ENCODE measurements at regions not wholly inside any gene's neighbourhood (a gene's known extent, or its start where the extent isn't known, plus 50 kb on each side); places are given as distances from the start of the nearest gene placed in this dataset.

GRCh38 chr3:177437513-177438337 is 240.4 kb upstream of the TBL1XR1 start:
- DNase-seq, result no peak
- Histone ChIP-seq H3K27me3 (no peaks in the 10 kb centered on the region), H3K9me3 (no peaks in the 10 kb centered on the region), H3K4me3 (no peak overlapping the region), H3K36me3 (no peaks in the 10 kb centered on the region), H3K27ac (no peak overlapping the region), H3K4me1 (peaks cover 0 to 37% (median 34%) of the 10 kb centered on the region in 4 donors)
- intact Hi-C loops (cut with DNase I), result loop anchor here (10.0 kb wide), 1 partner anchor 947 kb away; no protein-coding TSS in a partner anchor
- 84 to 95% methylated on average over 5 of the region's 5 CpGs for WGBS, 2 donors
- no peak for TF ChIP-seq POLR2A (IDR thresholded peaks at IDR 0.05)
- TF ChIP-seq CTCF (IDR thresholded peaks at IDR 0.05), result no peak

DNA sequence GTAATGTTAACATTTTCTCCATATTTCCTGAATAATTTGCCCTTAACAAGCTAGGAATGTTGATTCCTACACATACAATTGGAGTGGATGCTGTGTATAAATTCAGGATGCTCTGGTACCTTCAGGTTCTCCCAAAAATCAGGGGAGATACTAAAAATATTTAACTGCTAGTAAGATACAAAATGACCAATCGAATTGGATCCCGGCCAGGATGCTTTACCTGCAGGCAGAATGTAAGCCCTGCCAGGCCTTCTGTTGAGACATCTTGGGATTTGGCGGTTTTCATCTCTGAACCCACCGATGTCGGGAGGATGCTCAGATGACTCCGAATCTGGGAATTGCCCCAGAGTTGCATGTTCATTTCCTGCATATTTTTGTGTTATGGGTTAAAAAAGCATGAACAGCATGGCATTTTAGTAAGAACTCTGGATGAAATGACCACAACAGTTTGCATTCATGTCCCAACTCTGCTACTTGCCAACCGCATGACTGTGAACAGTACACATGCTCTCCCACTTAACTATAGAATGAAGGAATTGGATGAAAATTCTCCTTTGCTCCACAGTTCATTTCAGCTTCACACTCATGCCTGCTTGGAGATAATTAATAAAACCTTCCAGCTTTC is 241.4 kb upstream of the TBL1XR1 start:
- Histone ChIP-seq H3K4me1 (peaks cover 0 to 46% (median 36%) of the 10 kb centered on the region in 4 donors), H3K27me3 (no peaks in the 10 kb centered on the region), H3K4me3 (no peak overlapping the region), H3K36me3 (no peaks in the 10 kb centered on the region), H3K9me3 (no peaks in the 10 kb centered on the region), H3K27ac (peak overlapping the region; percentile 80 to 88 (median 81))
- intact Hi-C loops (cut with DNase I), result loop anchor here (10.0 kb wide), 1 partner anchor 946 kb away; no protein-coding TSS in a partner anchor
- TF ChIP-seq POLR2A (IDR thresholded peaks at IDR 0.05) (no peak), POLR2AphosphoS5 (IDR thresholded peaks at IDR 0.05) (no peak), EP300 (IDR thresholded peaks at IDR 0.05) (no peak), CTCF (IDR thresholded peaks at IDR 0.05) (no peak)
- no peak for DNase-seq
- 96 to 98% methylated on average over 7 of the region's 7 CpGs for WGBS, 2 donors

GRCh38 chr3:177439694-177440269 is 242.5 kb upstream of the TBL1XR1 start:
- Histone ChIP-seq H3K27ac (peak overlapping the region; percentile 80 to 88 (median 81)), H3K4me1 (peaks cover 0 to 53% (median 39%) of the 10 kb centered on the region in 4 donors), H3K9me3 (no peaks in the 10 kb centered on the region), H3K36me3 (no peaks in the 10 kb centered on the region), H3K27me3 (no peaks in the 10 kb centered on the region), H3K4me3 (no peak overlapping the region)
- TF ChIP-seq EP300 (IDR thresholded peaks at IDR 0.05), result no peak
- no peak for TF ChIP-seq POLR2A (IDR thresholded peaks at IDR 0.05)
- peak in 3 of 4 donors; percentile 16 to 42 (median 37) for TF ChIP-seq POLR2AphosphoS5 (IDR thresholded peaks at IDR 0.05)
- TF ChIP-seq CTCF (IDR thresholded peaks at IDR 0.05), result no peak
- intact Hi-C loops (cut with DNase I), result loop anchor here (5.0 to 10.0 kb wide), 6 partner anchors 77 to 945 kb away; no protein-coding TSS in a partner anchor
- no peak for DNase-seq
- 71 to 79% methylated on average over 3 of the region's 3 CpGs for WGBS, 2 donors

GRCh38 chr3:177440456-177441104 is 243.3 kb upstream of the TBL1XR1 start:
- H3K27ac ChIP-seq, result peak overlapping the region; percentile 80 to 88 (median 81)
- H3K9me3 ChIP-seq, result no peaks in the 10 kb centered on the region
- TF ChIP-seq CTCF (IDR thresholded peaks at IDR 0.05), result no peak
- TF ChIP-seq POLR2A (IDR thresholded peaks at IDR 0.05), result no peak
- no peak for TF ChIP-seq EP300 (IDR thresholded peaks at IDR 0.05)
- no peak for TF ChIP-seq POLR2AphosphoS5 (IDR thresholded peaks at IDR 0.05)
- no peaks in the 10 kb centered on the region for H3K36me3 ChIP-seq
- no peak overlapping the region for H3K4me3 ChIP-seq
- H3K4me1 ChIP-seq, result peaks cover 0 to 61% (median 47%) of the 10 kb centered on the region in 4 donors
- intact Hi-C loops (cut with DNase I), result loop anchor here (5.0 to 10.0 kb wide), 5 partner anchors 77 to 884 kb away; no protein-coding TSS in a partner anchor
- no peaks in the 10 kb centered on the region for H3K27me3 ChIP-seq
- 77 to 88% methylated on average over 8 of the region's 8 CpGs for WGBS, 2 donors
- DNase-seq, result no peak
